Ureter (tissue), 1 donor: ENCODE measurements at regions not wholly inside any gene's neighbourhood (a gene's known extent, or its start where the extent isn't known, plus 50 kb on each side); places are given as distances from the start of the nearest gene placed in this dataset.
"Not testable (repeated sequence)": the region's sequence is repeated elsewhere in the genome, so short reads cannot be mapped to it uniquely, and the experiment has no call there.

Experiments
- DNase-seq: peaks from one replicate; pipeline ENCODE4 v3.0.0-alpha.2; 2020; ENCODE audit warnings: low spot score
- donor health status: DM: yes; HTN: yes; CAD: no.

GRCh38 chr2:20130821-20131645 lies 79.6 kb upstream of the LAPTM4A start:
- no peak for DNase-seq

GRCh38 chr2:20130160-20130560 lies 78.7 kb upstream of the LAPTM4A start:
- no peak for DNase-seq

- DNase-seq: no peak
These were observed 78.1 kb upstream of the LAPTM4A start for GRCh38 chr2:20129331-20130159.

GRCh38 chr2:20128506-20129330 lies 77.3 kb upstream of the LAPTM4A start:
- no peak for DNase-seq

- DNase-seq: no peak
These were observed 75.0 kb upstream of the LAPTM4A start for GRCh38 chr2:20126469-20126868.

- no peak for DNase-seq
These were observed 74.6 kb upstream of the LAPTM4A start for GRCh38 chr2:20126040-20126439.

- no peak for DNase-seq
These were observed 74.2 kb upstream of the LAPTM4A start for GRCh38 chr2:20125616-20126015.

GRCh38 chr2:20125164-20125563 lies 73.7 kb upstream of the LAPTM4A start:
- no peak for DNase-seq

- DNase-seq: no peak
These were observed 72.6 kb upstream of the LAPTM4A start for GRCh38 chr2:20123871-20124594.

GRCh38 chr2:20122864-20123263 lies 71.4 kb upstream of the LAPTM4A start:
- DNase-seq: peak; percentile 77

GRCh38 chr2:20120569-20121416 lies 69.4 kb upstream of the LAPTM4A start:
- no peak for DNase-seq

- DNase-seq: no peak
These were observed 66.6 kb upstream of the LAPTM4A start for GRCh38 chr2:20118051-20118450.

GRCh38 chr2:20115902-20116301 lies 64.5 kb upstream of the LAPTM4A start:
- no peak for DNase-seq

- no peak for DNase-seq
These were observed 63.9 kb upstream of the LAPTM4A start for GRCh38 chr2:20115374-20115773.

GRCh38 chr2:20113986-20114938 lies 62.8 kb upstream of the LAPTM4A start:
- DNase-seq: peak; percentile 76

- no peak for DNase-seq
These were observed 61.8 kb upstream of the LAPTM4A start for GRCh38 chr2:20113004-20113796.

- not testable (repeated sequence) for DNase-seq
These were observed 60.9 kb upstream of the LAPTM4A start for GRCh38 chr2:20112361-20112760.
